LoVo (cell line): ENCODE measurements at regions not wholly inside any gene's neighbourhood (a gene's known extent, or its start where the extent isn't known, plus 50 kb on each side); places are given as distances from the start of the nearest gene placed in this dataset.

Experiments used
- DNase-seq: peaks from one replicate; pipeline ENCODE4 v3.0.0-alpha.2; 2016; ENCODE audit warnings: low spot score

GRCh38 chr11:24070435-24070834, 426.4 kb upstream of the LUZP2 start:
- DNase-seq: no peak

- DNase-seq: no peak
Measured at GRCh38 chr11:24078018-24078417, 418.8 kb upstream of the LUZP2 start.

GRCh38 chr11:24082241-24082640, 414.6 kb upstream of the LUZP2 start:
- no peak for DNase-seq

- DNase-seq: no peak
Measured at GRCh38 chr11:24082860-24083259, 414.0 kb upstream of the LUZP2 start.

GRCh38 chr11:24084956-24085355, 411.9 kb upstream of the LUZP2 start:
- no peak for DNase-seq

GRCh38 chr11:24086921-24087320, 409.9 kb upstream of the LUZP2 start:
- no peak for DNase-seq

GRCh38 chr11:24091594-24091993, 405.3 kb upstream of the LUZP2 start:
- DNase-seq: no peak

- DNase-seq: no peak
Measured at GRCh38 chr11:24093375-24093774, 403.5 kb upstream of the LUZP2 start.

- DNase-seq: no peak
Measured at GRCh38 chr11:24108609-24109008, 388.2 kb upstream of the LUZP2 start.

GRCh38 chr11:24122291-24122690, 374.6 kb upstream of the LUZP2 start:
- no peak for DNase-seq

- DNase-seq: no peak
Measured at GRCh38 chr11:24124876-24125275, 372.0 kb upstream of the LUZP2 start.

GRCh38 chr11:24131698-24132097, 365.2 kb upstream of the LUZP2 start:
- no peak for DNase-seq

- DNase-seq: no peak
Measured at GRCh38 chr11:24132471-24132870, 364.4 kb upstream of the LUZP2 start.

- no peak for DNase-seq
Measured at GRCh38 chr11:24134879-24135589, 361.8 kb upstream of the LUZP2 start.

GRCh38 chr11:24142062-24142461, 354.8 kb upstream of the LUZP2 start:
- no peak for DNase-seq

- DNase-seq: no peak
Measured at GRCh38 chr11:24145411-24145810, 351.4 kb upstream of the LUZP2 start.

GRCh38 chr11:24153337-24153736, 343.5 kb upstream of the LUZP2 start:
- no peak for DNase-seq

- no peak for DNase-seq
Measured at GRCh38 chr11:24155792-24156191, 341.1 kb upstream of the LUZP2 start.

GRCh38 chr11:24157316-24157715, 339.5 kb upstream of the LUZP2 start:
- DNase-seq: no peak

GRCh38 chr11:24161587-24161986, 335.3 kb upstream of the LUZP2 start:
- DNase-seq: no peak

GRCh38 chr11:24163146-24163545, 333.7 kb upstream of the LUZP2 start:
- no peak for DNase-seq

GRCh38 chr11:24163841-24164240, 333.0 kb upstream of the LUZP2 start:
- no peak for DNase-seq

- DNase-seq: no peak
Measured at GRCh38 chr11:24171869-24172268, 325.0 kb upstream of the LUZP2 start.

- DNase-seq: no peak
Measured at GRCh38 chr11:24181395-24182047, 315.3 kb upstream of the LUZP2 start.
